Ishikawa (cell line): ENCODE measurements at regions not wholly inside any gene's neighbourhood (a gene's known extent, or its start where the extent isn't known, plus 50 kb on each side); places are given as distances from the start of the nearest gene placed in this dataset.

Source experiments
- CEBPB ChIP-seq: IDR thresholded peaks from 2 replicates; pipeline ENCODE4 v1.6.1; 2012
- CREB1 ChIP-seq: IDR thresholded peaks from 2 replicates; pipeline ENCODE4 v1.6.1; 2012; ENCODE audit warnings: low read depth
- EGR1 ChIP-seq: IDR thresholded peaks from 2 replicates; pipeline ENCODE4 v1.6.1; 2012
- EP300 ChIP-seq: IDR thresholded peaks from 2 replicates; pipeline ENCODE4 v1.6.1; 2012; ENCODE audit warnings: borderline replicate concordance
- FOXM1 ChIP-seq: IDR thresholded peaks from 2 replicates; pipeline ENCODE4 v1.6.1; 2012; ENCODE audit warnings: low read depth, borderline replicate concordance
- NFIC ChIP-seq: IDR thresholded peaks from 2 replicates; pipeline ENCODE4 v1.6.1; 2012
- RAD21 ChIP-seq: IDR thresholded peaks from 2 replicates; pipeline ENCODE4 v1.6.1; 2012; ENCODE audit warnings: low read depth
- TAF1 ChIP-seq: IDR thresholded peaks from 2 replicates; pipeline ENCODE4 v1.6.1; 2012; ENCODE audit warnings: low read depth, mild to moderate bottlenecking
- TCF12 ChIP-seq: IDR thresholded peaks from 2 replicates; pipeline ENCODE4 v1.6.1; 2012; ENCODE audit warnings: low read depth
- TEAD4 ChIP-seq: IDR thresholded peaks from 2 replicates; pipeline ENCODE4 v1.6.1; 2012
- YY1 ChIP-seq: IDR thresholded peaks from 2 replicates; pipeline ENCODE4 v1.6.1; 2012; ENCODE audit warnings: low read depth
- ZBTB7A ChIP-seq: IDR thresholded peaks from 2 replicates; pipeline ENCODE4 v1.6.1; 2012; ENCODE audit warnings: low read depth
- TF ChIP-seq, protein P1 (sequence below): IDR thresholded peaks from 2 replicates; pipeline ENCODE4 v1.6.1; 2012
- TF ChIP-seq, protein P2 (sequence below): IDR thresholded peaks from 2 replicates; pipeline ENCODE4 v1.6.1; 2012
- TF ChIP-seq, protein P3 (sequence below): IDR thresholded peaks from 2 replicates; pipeline ENCODE4 v1.6.1; 2012; ENCODE audit warnings: low read depth, mild to moderate bottlenecking

DNA sequence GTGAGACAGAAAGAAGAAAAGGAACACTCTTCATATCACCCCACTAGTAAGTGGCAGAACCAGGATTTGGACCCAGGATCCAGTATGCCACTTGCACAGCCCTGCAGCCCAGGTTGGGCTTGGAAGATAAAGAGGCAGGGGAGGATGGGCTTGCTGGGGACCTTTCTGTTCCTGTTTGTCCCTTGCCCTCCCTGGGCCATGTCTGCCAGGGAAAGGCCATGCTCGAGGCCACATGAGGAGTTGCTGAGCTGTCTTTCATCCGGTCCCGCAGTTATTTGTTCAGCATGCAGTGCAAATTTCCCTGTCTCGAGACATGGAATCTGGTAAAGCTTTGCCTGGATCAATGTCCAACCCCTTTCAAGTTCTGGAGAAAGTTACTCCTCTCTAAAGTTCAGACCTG is 116.0 kb upstream of the MRPS22 start:
- TF ChIP-seq RAD21: no peak
- no peak for TF ChIP-seq CEBPB
- TF ChIP-seq FOXM1: no peak
- no peak for TF ChIP-seq TCF12

DNA sequence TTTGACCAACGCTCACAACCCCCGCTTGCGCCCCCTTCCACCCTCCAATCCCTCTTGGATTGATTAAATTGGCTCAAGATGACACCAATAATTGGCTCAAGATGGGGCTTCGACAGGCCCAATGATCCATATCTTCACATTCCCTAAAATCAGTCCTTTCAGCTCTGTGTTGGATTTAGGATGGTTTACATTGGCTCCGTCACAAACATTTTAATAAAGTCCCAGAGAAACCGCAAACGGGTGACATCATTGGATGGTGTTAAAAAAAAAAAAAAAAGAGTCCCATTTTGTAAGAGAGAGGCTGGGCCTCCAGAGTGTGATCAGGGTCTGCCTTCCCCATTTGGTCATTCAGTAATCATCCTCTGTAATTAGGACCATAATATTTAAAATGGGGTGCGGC is 113.4 kb upstream of the MRPS22 start:
- no peak for TF ChIP-seq RAD21
- TF ChIP-seq, protein P1, sequence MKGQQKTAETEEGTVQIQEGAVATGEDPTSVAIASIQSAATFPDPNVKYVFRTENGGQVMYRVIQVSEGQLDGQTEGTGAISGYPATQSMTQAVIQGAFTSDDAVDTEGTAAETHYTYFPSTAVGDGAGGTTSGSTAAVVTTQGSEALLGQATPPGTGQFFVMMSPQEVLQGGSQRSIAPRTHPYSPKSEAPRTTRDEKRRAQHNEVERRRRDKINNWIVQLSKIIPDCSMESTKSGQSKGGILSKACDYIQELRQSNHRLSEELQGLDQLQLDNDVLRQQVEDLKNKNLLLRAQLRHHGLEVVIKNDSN: no peak

DNA sequence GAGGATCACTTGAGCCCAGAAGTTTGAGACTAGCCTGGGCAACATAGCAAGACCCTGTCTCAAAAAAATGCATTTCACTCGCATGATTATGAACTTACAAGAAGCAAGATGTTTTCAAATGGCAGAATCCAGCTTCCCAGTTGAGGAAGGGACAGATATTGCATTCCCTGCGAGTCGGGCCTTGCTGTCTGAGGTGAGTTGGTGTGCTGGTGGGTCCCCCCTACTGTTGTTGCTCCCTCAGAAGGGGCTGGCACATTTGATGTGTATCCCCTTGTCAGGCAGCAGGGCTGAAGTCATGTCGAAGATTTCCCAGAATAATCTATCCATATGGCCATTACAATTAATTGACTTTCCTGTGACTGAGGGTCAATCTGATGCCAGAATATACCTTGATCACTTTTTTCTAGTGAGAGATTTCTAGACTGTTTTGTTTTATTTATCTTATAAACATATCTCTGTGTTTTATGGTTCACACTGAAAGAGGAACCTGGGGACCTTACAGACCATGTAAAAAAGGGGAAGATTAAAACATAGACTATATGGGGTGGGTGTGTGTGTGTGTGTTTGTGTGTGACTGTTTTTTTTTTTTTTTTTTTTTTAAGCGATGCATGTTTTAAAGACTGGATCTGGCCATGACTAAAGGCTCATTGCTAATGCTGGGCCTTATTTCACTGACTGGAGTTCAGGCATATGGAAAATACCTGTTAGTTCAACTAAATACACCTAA is 112.1 kb upstream of the MRPS22 start:
- TF ChIP-seq CREB1: no peak
- TF ChIP-seq RAD21: no peak
- no peak for TF ChIP-seq TEAD4
- no peak for TF ChIP-seq ZBTB7A

DNA sequence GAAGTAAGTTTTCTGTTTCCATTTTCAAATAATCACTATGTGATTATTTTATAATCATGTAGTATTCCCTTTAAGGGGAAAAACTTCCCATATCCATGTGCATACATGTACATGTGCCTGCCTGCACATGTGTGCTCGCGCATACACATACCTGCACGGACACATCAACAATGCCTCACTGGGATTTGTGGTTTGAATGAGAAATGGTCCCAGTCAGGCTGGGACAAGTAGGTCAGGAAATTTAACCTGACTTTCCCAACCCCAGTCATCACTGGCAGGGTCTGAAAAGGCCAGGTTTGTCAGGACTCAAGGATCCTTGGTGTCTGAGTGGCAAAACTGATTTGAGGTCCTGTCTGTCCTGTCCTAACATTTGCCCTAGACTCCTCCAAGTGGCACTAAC is 109.3 kb upstream of the MRPS22 start:
- TF ChIP-seq, protein P2, sequence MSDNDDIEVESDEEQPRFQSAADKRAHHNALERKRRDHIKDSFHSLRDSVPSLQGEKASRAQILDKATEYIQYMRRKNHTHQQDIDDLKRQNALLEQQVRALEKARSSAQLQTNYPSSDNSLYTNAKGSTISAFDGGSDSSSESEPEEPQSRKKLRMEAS: no peak
- TF ChIP-seq CEBPB: no peak
- TF ChIP-seq RAD21: no peak
- TF ChIP-seq ZBTB7A: no peak
- no peak for TF ChIP-seq YY1
- no peak for TF ChIP-seq EGR1
- TF ChIP-seq TCF12: no peak
- TF ChIP-seq TEAD4: no peak
- TF ChIP-seq, protein P1: no peak
- no peak for TF ChIP-seq EP300
- TF ChIP-seq, protein P3, sequence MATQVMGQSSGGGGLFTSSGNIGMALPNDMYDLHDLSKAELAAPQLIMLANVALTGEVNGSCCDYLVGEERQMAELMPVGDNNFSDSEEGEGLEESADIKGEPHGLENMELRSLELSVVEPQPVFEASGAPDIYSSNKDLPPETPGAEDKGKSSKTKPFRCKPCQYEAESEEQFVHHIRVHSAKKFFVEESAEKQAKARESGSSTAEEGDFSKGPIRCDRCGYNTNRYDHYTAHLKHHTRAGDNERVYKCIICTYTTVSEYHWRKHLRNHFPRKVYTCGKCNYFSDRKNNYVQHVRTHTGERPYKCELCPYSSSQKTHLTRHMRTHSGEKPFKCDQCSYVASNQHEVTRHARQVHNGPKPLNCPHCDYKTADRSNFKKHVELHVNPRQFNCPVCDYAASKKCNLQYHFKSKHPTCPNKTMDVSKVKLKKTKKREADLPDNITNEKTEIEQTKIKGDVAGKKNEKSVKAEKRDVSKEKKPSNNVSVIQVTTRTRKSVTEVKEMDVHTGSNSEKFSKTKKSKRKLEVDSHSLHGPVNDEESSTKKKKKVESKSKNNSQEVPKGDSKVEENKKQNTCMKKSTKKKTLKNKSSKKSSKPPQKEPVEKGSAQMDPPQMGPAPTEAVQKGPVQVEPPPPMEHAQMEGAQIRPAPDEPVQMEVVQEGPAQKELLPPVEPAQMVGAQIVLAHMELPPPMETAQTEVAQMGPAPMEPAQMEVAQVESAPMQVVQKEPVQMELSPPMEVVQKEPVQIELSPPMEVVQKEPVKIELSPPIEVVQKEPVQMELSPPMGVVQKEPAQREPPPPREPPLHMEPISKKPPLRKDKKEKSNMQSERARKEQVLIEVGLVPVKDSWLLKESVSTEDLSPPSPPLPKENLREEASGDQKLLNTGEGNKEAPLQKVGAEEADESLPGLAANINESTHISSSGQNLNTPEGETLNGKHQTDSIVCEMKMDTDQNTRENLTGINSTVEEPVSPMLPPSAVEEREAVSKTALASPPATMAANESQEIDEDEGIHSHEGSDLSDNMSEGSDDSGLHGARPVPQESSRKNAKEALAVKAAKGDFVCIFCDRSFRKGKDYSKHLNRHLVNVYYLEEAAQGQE: no peak
- TF ChIP-seq NFIC: no peak

DNA sequence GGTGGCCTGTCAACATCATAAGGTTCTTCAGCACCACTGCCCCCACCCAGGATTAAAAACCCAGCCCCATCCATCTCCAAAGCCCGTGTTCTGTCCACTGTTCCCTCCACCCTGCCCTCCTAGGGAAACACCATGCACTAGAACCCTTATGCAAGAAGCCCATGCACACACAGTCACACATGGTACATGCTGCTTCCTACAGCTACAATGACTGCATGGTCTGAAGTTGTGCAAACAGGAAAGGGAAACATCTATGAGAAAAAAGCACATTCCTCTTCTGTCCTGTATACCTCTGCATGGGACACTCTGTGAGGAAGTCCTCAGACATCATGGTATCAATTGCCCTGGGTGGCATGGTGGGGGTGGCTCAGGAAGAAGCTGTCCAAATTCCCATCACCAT is 108.6 kb upstream of the MRPS22 start:
- TF ChIP-seq, protein P2: no peak
- no peak for TF ChIP-seq TCF12
- no peak for TF ChIP-seq CREB1

DNA sequence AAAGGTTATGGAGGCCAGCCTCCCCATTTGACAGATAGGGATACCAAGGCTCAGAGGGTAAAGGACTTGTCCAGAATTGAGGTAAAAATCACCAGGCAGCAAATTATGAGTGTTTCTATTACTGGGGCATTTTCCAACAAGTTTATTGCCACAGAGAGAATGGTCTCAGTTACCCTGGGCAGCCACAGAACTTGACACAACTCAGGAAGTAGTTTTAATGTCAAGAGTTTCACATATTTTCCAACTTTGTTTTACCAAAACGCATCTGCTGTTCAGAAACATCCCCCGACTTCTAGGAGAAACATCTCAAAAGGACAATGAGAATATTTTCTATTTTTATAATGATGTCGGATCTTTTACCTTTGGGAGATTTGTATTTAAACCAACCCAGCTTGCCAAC is 107.5 kb upstream of the MRPS22 start:
- TF ChIP-seq TEAD4 (no peak), RAD21 (no peak), EP300 (no peak), YY1 (no peak), CREB1 (no peak), EGR1 (no peak), TAF1 (no peak), NFIC (no peak)
- TF ChIP-seq, protein P1: no peak
- TF ChIP-seq, protein P3: no peak
- TF ChIP-seq, protein P2: no peak
